ENCODE measurements at regions not wholly inside any gene's neighbourhood (a gene's known extent, or its start where the extent isn't known, plus 50 kb on each side); places are given as distances from the start of the nearest gene placed in this dataset.

GRCh38 chr20:22925613-22925983 is 109.5 kb upstream of the SSTR4 start:
- Histone ChIP-seq H3K4me1 (no peaks in the 10 kb centered on the region), H3K4me3 (no peak overlapping the region), H3K36me3 (no peaks in the 10 kb centered on the region), H3K27ac (no peak overlapping the region), H3K27me3 (no peaks in the 10 kb centered on the region), H3K9me3 (no peaks in the 10 kb centered on the region)
- no peak for DNase-seq (ENCODE audit: low spot score in 2 of 2)
- intact Hi-C loops (cut with DNase I) = no loop called here
- no peak for TF ChIP-seq CTCF (IDR thresholded peaks at IDR 0.05)

GRCh38 chr20:22927537-22927936 is 107.6 kb upstream of the SSTR4 start:
- Histone ChIP-seq H3K27me3 (no peaks in the 10 kb centered on the region), H3K36me3 (no peaks in the 10 kb centered on the region), H3K9me3 (no peaks in the 10 kb centered on the region), H3K4me3 (no peak overlapping the region), H3K4me1 (no peaks in the 10 kb centered on the region), H3K27ac (no peak overlapping the region)
- no peak for TF ChIP-seq CTCF (IDR thresholded peaks at IDR 0.05)
- DNase-seq (ENCODE audit: low spot score in 2 of 2) = no peak
- intact Hi-C loops (cut with DNase I) = no loop called here

GRCh38 chr20:22928679-22929078 is 106.4 kb upstream of the SSTR4 start:
- DNase-seq (ENCODE audit: low spot score in 2 of 2) = no peak
- Histone ChIP-seq H3K4me3 (no peak overlapping the region), H3K27ac (no peak overlapping the region), H3K36me3 (no peaks in the 10 kb centered on the region), H3K27me3 (no peaks in the 10 kb centered on the region), H3K9me3 (no peaks in the 10 kb centered on the region), H3K4me1 (no peaks in the 10 kb centered on the region)
- no peak for TF ChIP-seq CTCF (IDR thresholded peaks at IDR 0.05)
- intact Hi-C loops (cut with DNase I) = no loop called here

DNA sequence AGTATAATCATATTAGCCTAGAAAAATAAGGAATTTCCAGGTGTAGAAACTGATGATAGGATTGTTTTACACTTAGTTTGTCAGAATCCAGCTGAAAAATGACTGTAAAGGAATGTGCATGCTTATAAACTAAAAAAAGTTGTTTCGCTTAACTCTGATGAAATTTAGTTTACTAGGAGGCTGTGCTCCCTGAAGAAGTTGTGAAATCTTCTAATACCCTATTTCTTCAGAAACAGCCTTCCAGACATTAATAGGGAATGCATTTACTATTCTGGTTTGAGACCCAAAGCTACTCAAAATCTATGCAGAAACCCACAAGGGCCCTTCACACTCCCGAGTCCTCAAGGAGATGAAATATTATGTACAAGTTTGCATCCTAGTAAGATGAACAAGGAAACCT is 105.5 kb upstream of the SSTR4 start:
- Histone ChIP-seq H3K9me3 (no peaks in the 10 kb centered on the region), H3K36me3 (no peaks in the 10 kb centered on the region), H3K27me3 (no peaks in the 10 kb centered on the region), H3K27ac (no peak overlapping the region), H3K4me1 (no peaks in the 10 kb centered on the region), H3K4me3 (no peak overlapping the region)
- no peak for DNase-seq (ENCODE audit: low spot score in 2 of 2)
- intact Hi-C loops (cut with DNase I) = no loop called here
- TF ChIP-seq CTCF (IDR thresholded peaks at IDR 0.05) = no peak

DNA sequence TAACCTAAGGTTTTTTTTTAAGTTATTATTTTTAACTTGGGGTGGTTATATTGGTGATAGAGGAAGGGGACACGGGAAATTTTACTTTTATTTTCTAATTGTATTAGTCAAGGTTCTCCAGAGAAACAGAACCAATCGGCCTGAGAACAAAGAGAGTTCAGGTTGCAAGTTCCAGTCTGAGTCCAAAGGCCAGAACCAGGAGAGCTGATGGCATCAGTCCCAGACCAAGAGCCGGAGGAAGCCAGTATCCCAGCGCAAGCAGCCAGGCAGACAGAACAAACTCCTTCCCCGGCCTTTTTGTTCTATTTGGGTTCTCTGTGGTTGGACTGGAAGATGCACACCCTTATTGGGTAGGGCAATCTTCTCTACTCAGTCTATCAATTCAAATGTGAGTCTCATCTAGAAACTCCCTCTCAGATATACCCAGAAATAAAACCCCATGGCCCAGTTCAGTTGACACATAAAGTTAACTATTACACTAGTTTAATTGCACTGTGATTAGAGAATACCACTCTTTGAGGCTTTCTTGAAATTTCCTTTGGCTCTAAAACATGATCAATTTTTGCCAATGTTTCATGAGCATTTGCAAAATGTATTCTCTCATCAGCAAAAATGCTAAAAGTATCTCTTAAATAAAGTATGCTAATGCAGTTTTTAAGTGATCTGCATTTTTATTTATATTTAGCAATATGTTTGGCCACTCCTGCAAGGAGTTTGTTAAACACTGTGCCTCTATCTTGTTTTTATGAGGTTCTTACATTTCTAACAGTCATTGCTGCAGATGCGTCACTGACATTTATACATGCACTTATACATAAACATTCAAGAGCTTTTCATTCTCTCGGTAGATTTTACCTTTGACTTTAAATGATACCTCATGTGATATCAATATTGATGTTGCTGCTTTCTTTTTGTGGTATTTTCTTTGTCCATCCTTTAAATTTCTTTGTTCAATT is 103.2 kb upstream of the SSTR4 start:
- H3K27me3 ChIP-seq = no peaks in the 10 kb centered on the region
- H3K27ac ChIP-seq = no peak overlapping the region
- H3K4me1 ChIP-seq = no peaks in the 10 kb centered on the region
- no peaks in the 10 kb centered on the region for H3K9me3 ChIP-seq
- no peak for TF ChIP-seq CTCF (IDR thresholded peaks at IDR 0.05)
- no peak for DNase-seq (ENCODE audit: low spot score in 2 of 2)
- H3K36me3 ChIP-seq = no peaks in the 10 kb centered on the region
- no peak overlapping the region for H3K4me3 ChIP-seq
- intact Hi-C loops (cut with DNase I) = no loop called here
